SK-N-SH (cell line): ENCODE measurements at regions not wholly inside any gene's neighbourhood (a gene's known extent, or its start where the extent isn't known, plus 50 kb on each side); places are given as distances from the start of the nearest gene placed in this dataset.

Experiments used
- CTCF ChIA-PET: fragments of 300-600, 350-600 bp; formaldehyde crosslinking; extraction: SDS; loops from one replicate; lab custom pipeline; 2021; lab: Yijun Ruan, JAX
- POLR2A ChIA-PET: fragments of 350-600 bp; sonication (Branson Sonifier 250); formaldehyde crosslinking; extraction: SDS; loops from one replicate; lab custom pipeline; 2020; ENCODE audit warnings: antibody characterized with exemption, inconsistent platforms; lab: Yijun Ruan, JAX
- DNase-seq: peaks from one replicate; pipeline ENCODE4 v3.0.0; 2012
- H2AFZ ChIP-seq: fragments of 200-600 bp; sonication (generic); 2 replicates; pipeline ENCODE4 v1.8.1; 2016; ENCODE audit warnings: antibody characterized with exemption, mild to moderate bottlenecking, low read depth
- H3F3A ChIP-seq: fragments of 200-600 bp; sonication (generic); replicated peaks from 2 replicates; pipeline ENCODE3; 2016; ENCODE audit warnings: antibody characterized with exemption, mild to moderate bottlenecking; ENCODE audit not compliant: insufficient read depth
- H3K27ac ChIP-seq, 2 experiments: fragments of 200-500 bp in 1 of 2; fragments of 200-600 bp in 1 of 2; sonication (Bioruptor generic) in 1 of 2; sonication (generic), shearing (Covaris generic) in 1 of 2; 2 replicates each; pipeline versions ENCODE4 v1.5.1 to v1.6.1; 2014 to 2016; ENCODE audit warnings: low read depth in 2 of 2, inconsistent platforms in 1 of 2, low read length in 1 of 2, mild to moderate bottlenecking in 1 of 2, mixed read lengths in 1 of 2
- H3K27me3 ChIP-seq: fragments of 200-600 bp; sonication (generic), shearing (Covaris generic); 2 replicates; pipeline ENCODE4 v1.6.1; 2016; ENCODE audit warnings: mixed run types; ENCODE audit not compliant: insufficient read depth
- H3K36me3 ChIP-seq, 2 experiments: fragments of 200-500 bp in 1 of 2; fragments of 200-600 bp in 1 of 2; sonication (Bioruptor generic) in 1 of 2; sonication (generic) in 1 of 2; replicated peaks in 1 of 2; 2 replicates each; pipeline versions ENCODE3 to v1.5.1; 2014 to 2016; ENCODE audit warnings: low read length in 1 of 2, mild to moderate bottlenecking in 1 of 2; ENCODE audit not compliant: insufficient read depth in 2 of 2, control insufficient read depth in 1 of 2
- H3K4me1 ChIP-seq, 2 experiments: fragments of 200-500 bp in 1 of 2; fragments of 200-600 bp in 1 of 2; sonication (Bioruptor generic) in 1 of 2; sonication (generic), shearing (Covaris generic) in 1 of 2; 2 replicates each; pipeline versions ENCODE4 v1.5.1 to v1.6.1; 2014 to 2016; ENCODE audit warnings: low read depth in 1 of 2, low read length in 1 of 2, mixed run types in 1 of 2; ENCODE audit not compliant: insufficient read depth in 2 of 2, control insufficient read depth in 1 of 2
- H3K4me2 ChIP-seq: fragments of 200-600 bp; sonication (generic), shearing (Covaris generic); 2 replicates; pipeline ENCODE4 v1.6.1; 2017; ENCODE audit warnings: mixed run types
- H3K4me3 ChIP-seq, 2 experiments: fragments of 200-500 bp in 1 of 2; fragments of 200-600 bp in 1 of 2; sonication (Bioruptor generic) in 1 of 2; sonication (generic), shearing (Covaris generic) in 1 of 2; 2 replicates each; pipeline versions ENCODE4 v1.5.1 to v1.8.1; 2014 to 2016; ENCODE audit warnings: low read depth in 2 of 2, inconsistent platforms in 1 of 2, low read length in 1 of 2, mild to moderate bottlenecking in 1 of 2, mixed read lengths in 1 of 2, moderate library complexity in 1 of 2
- H3K79me2 ChIP-seq: fragments of 200-600 bp; sonication (generic); 2 replicates; pipeline ENCODE4 v1.8.1; 2017; ENCODE audit warnings: mild to moderate bottlenecking; ENCODE audit not compliant: insufficient read depth
- H3K9ac ChIP-seq: fragments of 200-600 bp; sonication (generic); 2 replicates; pipeline ENCODE4 v1.6.1; 2017; ENCODE audit warnings: mixed run types
- H3K9me2 ChIP-seq: fragments of 200-600 bp; sonication (generic); 2 replicates; pipeline ENCODE4 v1.6.1; 2017; ENCODE audit warnings: mixed run types
- H3K9me3 ChIP-seq: fragments of 200-600 bp; sonication (generic); 2 replicates; pipeline ENCODE4 v1.6.1; 2017; ENCODE audit warnings: mixed run types, mild to moderate bottlenecking, moderate library complexity
- H4K20me1 ChIP-seq: fragments of 200-600 bp; sonication (generic); 2 replicates; pipeline ENCODE4 v1.6.1; 2017; ENCODE audit warnings: mild to moderate bottlenecking, mixed run types; ENCODE audit not compliant: insufficient read depth
- CTCF ChIP-seq: fragments of 200-600 bp; sonication (generic); IDR thresholded peaks from 2 replicates; pipeline ENCODE4 v1.6.1; 2017; ENCODE audit warnings: antibody characterized with exemption, mild to moderate bottlenecking, moderate library complexity
- ELF1 ChIP-seq: IDR thresholded peaks from 2 replicates; pipeline ENCODE4 v1.4.0; 2012
- EP300 ChIP-seq, 2 experiments: IDR thresholded peaks; 2 replicates each; pipeline versions ENCODE4 v1.4.0 to v1.6.1; 2012; ENCODE audit warnings: borderline replicate concordance in 1 of 2, low read depth in 1 of 2, low read length in 1 of 2
- EZH2phosphoT487 ChIP-seq: fragments of 200-600 bp; sonication (generic); IDR thresholded peaks from 2 replicates; pipeline ENCODE4 v1.6.1; 2017; ENCODE audit warnings: low read depth, mixed run types, mild to moderate bottlenecking, antibody characterized with exemption, moderate library complexity, borderline replicate concordance
- FOSL2 ChIP-seq: IDR thresholded peaks from 2 replicates; pipeline ENCODE4 v1.4.0; 2012; ENCODE audit warnings: low read depth, mild to moderate bottlenecking, moderate library complexity, borderline replicate concordance
- FOXJ3 ChIP-seq: sonication (generic); formaldehyde crosslinking; IDR thresholded peaks from 2 replicates; pipeline ENCODE4 v1.5.1; 2020; ENCODE audit warnings: mild to moderate bottlenecking, missing genetic modification reagents
- JUND ChIP-seq: IDR thresholded peaks from 2 replicates; pipeline ENCODE4 v1.4.0; 2012
- MAX ChIP-seq: IDR thresholded peaks from 2 replicates; pipeline ENCODE4 v1.4.0; 2012; ENCODE audit warnings: low read depth
- MEF2A ChIP-seq: IDR thresholded peaks from 2 replicates; pipeline ENCODE4 v1.4.0; 2012; ENCODE audit warnings: low read depth, borderline replicate concordance
- MXI1 ChIP-seq: IDR thresholded peaks from 2 replicates; pipeline ENCODE4 v1.6.1; 2012; ENCODE audit warnings: mild to moderate bottlenecking, low read depth, low read length, improper control_type of control experiment
- NFIC ChIP-seq: IDR thresholded peaks from 2 replicates; pipeline ENCODE4 v1.4.0; 2012; ENCODE audit warnings: borderline replicate concordance
- PBX3 ChIP-seq: IDR thresholded peaks from 2 replicates; pipeline ENCODE4; 2012
- POLR2AphosphoS5 ChIP-seq: IDR thresholded peaks from 2 replicates; pipeline ENCODE4 v1.6.1; 2012; ENCODE audit warnings: low read depth, low read length
- RAD21 ChIP-seq: IDR thresholded peaks from 2 replicates; pipeline ENCODE4 v1.6.1; 2012; ENCODE audit warnings: mild to moderate bottlenecking, low read length
- REST ChIP-seq: IDR thresholded peaks from 2 replicates; pipeline ENCODE4 v1.6.1; 2012; ENCODE audit warnings: mild to moderate bottlenecking, low read depth, low read length, moderate library complexity
- RXRA ChIP-seq: IDR thresholded peaks from 2 replicates; pipeline ENCODE4 v1.4.0; 2012; ENCODE audit warnings: low read depth, mild to moderate bottlenecking, borderline replicate concordance
- SIN3A ChIP-seq: IDR thresholded peaks from 2 replicates; pipeline ENCODE4 v1.6.1; 2012; ENCODE audit warnings: low read depth, mild to moderate bottlenecking, low read length, moderate library complexity, borderline replicate concordance
- TAF1 ChIP-seq: IDR thresholded peaks from 2 replicates; pipeline ENCODE4 v1.6.1; 2012; ENCODE audit warnings: low read depth, mild to moderate bottlenecking, low read length, moderate library complexity, borderline replicate concordance
- TCF12 ChIP-seq: IDR thresholded peaks from 2 replicates; pipeline ENCODE4 v1.4.0; 2012
- USF2 ChIP-seq: fragments of 150-350 bp; IDR thresholded peaks from 2 replicates; pipeline ENCODE4 v1.6.1; 2017; ENCODE audit warnings: antibody characterized with exemption, low read length, low read depth, borderline replicate concordance
- WGBS: methylation state at CpG from one replicate; pipeline ENCODE4 v1.1.6; 2017; ENCODE audit warnings: low lambda C conversion rate; 5-methylcytosine and 5-hydroxymethylcytosine counted together

GRCh38 chr7:46626261-46626660, 705.2 kb upstream of the IGFBP3 start:
- no peaks in the 10 kb centered on the region for H3K27me3 ChIP-seq
- WGBS: 63% methylated on average over 4 of the region's 4 CpGs
- H2AFZ ChIP-seq: no peak overlapping the region
- H3K9me2 ChIP-seq: no peaks in the 10 kb centered on the region
- H3K27ac ChIP-seq: no peak overlapping the region
- H3K4me3 ChIP-seq: no peak overlapping the region
- TF ChIP-seq CTCF (no peak), TCF12 (no peak), POLR2AphosphoS5 (no peak), EZH2phosphoT487 (no peak), NFIC (no peak), FOSL2 (no peak), TAF1 (no peak), MXI1 (no peak), SIN3A (no peak), RAD21 (no peak), FOXJ3 (CRISPR knock-in tag) (no peak)
- peaks cover 0 to 10% of the 10 kb centered on the region in 2 experiments; a peak in 1 of 4 replicates for H3K4me1 ChIP-seq
- H3K79me2 ChIP-seq: no peaks in the 10 kb centered on the region
- no peaks in the 10 kb centered on the region for H4K20me1 ChIP-seq
- POLR2A ChIA-PET: no interaction called here
- H3K4me2 ChIP-seq: no peak overlapping the region
- H3K9ac ChIP-seq: no peak overlapping the region
- no peaks in the 10 kb centered on the region for H3K9me3 ChIP-seq
- DNase-seq: no peak
- H3K36me3 ChIP-seq: no peaks in the 10 kb centered on the region
- CTCF ChIA-PET: no interaction called here
- H3F3A ChIP-seq: no peaks in the 10 kb centered on the region

GRCh38 chr7:46625032-46625431, 704.0 kb upstream of the IGFBP3 start:
- no peaks in the 10 kb centered on the region for H4K20me1 ChIP-seq
- H3K36me3 ChIP-seq: no peaks in the 10 kb centered on the region
- no peak overlapping the region for H2AFZ ChIP-seq
- H3K4me3 ChIP-seq: no peak overlapping the region
- H3K79me2 ChIP-seq: no peaks in the 10 kb centered on the region
- H3F3A ChIP-seq: no peaks in the 10 kb centered on the region
- DNase-seq: no peak
- no peaks in the 10 kb centered on the region for H3K27me3 ChIP-seq
- POLR2A ChIA-PET: no interaction called here
- 54% methylated on average over 2 of the region's 2 CpGs for WGBS
- H3K9me2 ChIP-seq: no peaks in the 10 kb centered on the region
- CTCF ChIA-PET: no interaction called here
- H3K9ac ChIP-seq: no peak overlapping the region
- no peak overlapping the region for H3K4me2 ChIP-seq
- H3K9me3 ChIP-seq: no peaks in the 10 kb centered on the region
- no peak overlapping the region for H3K27ac ChIP-seq
- H3K4me1 ChIP-seq: peaks cover 0 to 6% of the 10 kb centered on the region in 2 experiments; a peak in 1 of 4 replicates
- TF ChIP-seq MEF2A (no peak), CTCF (no peak), PBX3 (no peak), TCF12 (no peak), JUND (no peak), ELF1 (no peak), MAX (no peak), REST (no peak), MXI1 (no peak), FOSL2 (no peak), USF2 (no peak), EP300 (IDR thresholded peaks at IDR 0.05; ENCODE audit: borderline replicate concordance in 1 of 2, low read depth in 1 of 2, low read length in 1 of 2) (no peak), RXRA (no peak)
